BJ (cell line): ENCODE measurements at regions not wholly inside any gene's neighbourhood (a gene's known extent, or its start where the extent isn't known, plus 50 kb on each side); places are given as distances from the start of the nearest gene placed in this dataset.
"Not testable (repeated sequence)": the region's sequence is repeated elsewhere in the genome, so short reads cannot be mapped to it uniquely, and the experiment has no call there.

Source experiments
- CTCF ChIA-PET: fragments of 350-600 bp; formaldehyde crosslinking; extraction: SDS; loops from one replicate; lab custom pipeline; 2021; ENCODE audit warnings: antibody characterized with exemption, inconsistent platforms; lab: Yijun Ruan, JAX
- POLR2A ChIA-PET: fragments of 300-600 bp; sonication (Branson Sonifier 250); formaldehyde crosslinking; extraction: SDS; loops from one replicate; lab custom pipeline; 2021; ENCODE audit warnings: antibody characterized with exemption; lab: Charles Lee
- DNase-seq: peaks from one replicate; pipeline ENCODE4 v3.0.0-alpha.2; 2011; ENCODE audit warnings: low read depth
- H3K27me3 ChIP-seq: 2 replicates; pipeline ENCODE4 v1.6.0; 2011; ENCODE audit warnings: low read length; ENCODE audit not compliant: control insufficient read depth, insufficient read depth
- H3K36me3 ChIP-seq: 2 replicates; pipeline ENCODE4 v1.5.1; 2011; ENCODE audit warnings: low read length; ENCODE audit not compliant: control insufficient read depth, insufficient read depth
- H3K4me3 ChIP-seq: 2 replicates; pipeline ENCODE4 v1.5.1; 2011; ENCODE audit warnings: low read depth, mild to moderate bottlenecking, control low read depth, low read length
- TF ChIP-seq, protein P1 (sequence below): IDR thresholded peaks from 2 replicates; pipeline ENCODE4 v1.5.1; 2011; ENCODE audit warnings: low read depth, mild to moderate bottlenecking, control low read depth, inconsistent platforms, low read length, moderate library complexity; ENCODE audit not compliant: insufficient read depth

DNA sequence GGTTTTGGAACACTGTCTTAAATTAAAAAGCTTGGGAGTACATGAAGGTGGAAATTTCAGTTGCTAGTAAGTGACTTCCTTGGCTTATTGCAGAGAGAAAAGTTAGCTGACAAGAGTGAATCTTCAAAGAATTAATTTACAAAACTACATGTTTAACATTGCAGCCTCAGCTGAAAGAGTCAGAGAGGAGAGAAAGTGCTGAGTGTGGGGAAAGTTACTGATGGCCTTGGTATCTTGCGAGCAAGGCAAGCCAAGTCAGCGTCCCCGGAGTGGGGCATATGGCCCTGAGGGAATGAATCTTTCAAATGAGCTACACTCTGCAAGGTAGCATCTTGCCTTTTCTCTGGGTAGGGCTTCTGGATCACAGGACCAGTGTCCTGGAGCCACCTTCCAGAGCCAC lies 131.3 kb downstream of the LPIN1 start:
- no peak for DNase-seq
- CTCF ChIA-PET, result interaction anchor here (0.7 kb wide), 1 partner anchor 194 kb away, joined by 3 read pairs; no protein-coding TSS in a partner anchor
- no peaks in the 10 kb centered on the region for H3K36me3 ChIP-seq
- peaks cover 7% of the 10 kb centered on the region for H3K27me3 ChIP-seq
- H3K4me3 ChIP-seq, result no peak overlapping the region
- POLR2A ChIA-PET, result interaction anchor here (0.7 kb wide), 1 partner anchor 229 kb away, joined by 3 read pairs; no protein-coding TSS in a partner anchor
- TF ChIP-seq, protein P1, sequence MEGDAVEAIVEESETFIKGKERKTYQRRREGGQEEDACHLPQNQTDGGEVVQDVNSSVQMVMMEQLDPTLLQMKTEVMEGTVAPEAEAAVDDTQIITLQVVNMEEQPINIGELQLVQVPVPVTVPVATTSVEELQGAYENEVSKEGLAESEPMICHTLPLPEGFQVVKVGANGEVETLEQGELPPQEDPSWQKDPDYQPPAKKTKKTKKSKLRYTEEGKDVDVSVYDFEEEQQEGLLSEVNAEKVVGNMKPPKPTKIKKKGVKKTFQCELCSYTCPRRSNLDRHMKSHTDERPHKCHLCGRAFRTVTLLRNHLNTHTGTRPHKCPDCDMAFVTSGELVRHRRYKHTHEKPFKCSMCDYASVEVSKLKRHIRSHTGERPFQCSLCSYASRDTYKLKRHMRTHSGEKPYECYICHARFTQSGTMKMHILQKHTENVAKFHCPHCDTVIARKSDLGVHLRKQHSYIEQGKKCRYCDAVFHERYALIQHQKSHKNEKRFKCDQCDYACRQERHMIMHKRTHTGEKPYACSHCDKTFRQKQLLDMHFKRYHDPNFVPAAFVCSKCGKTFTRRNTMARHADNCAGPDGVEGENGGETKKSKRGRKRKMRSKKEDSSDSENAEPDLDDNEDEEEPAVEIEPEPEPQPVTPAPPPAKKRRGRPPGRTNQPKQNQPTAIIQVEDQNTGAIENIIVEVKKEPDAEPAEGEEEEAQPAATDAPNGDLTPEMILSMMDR, result no peak

DNA sequence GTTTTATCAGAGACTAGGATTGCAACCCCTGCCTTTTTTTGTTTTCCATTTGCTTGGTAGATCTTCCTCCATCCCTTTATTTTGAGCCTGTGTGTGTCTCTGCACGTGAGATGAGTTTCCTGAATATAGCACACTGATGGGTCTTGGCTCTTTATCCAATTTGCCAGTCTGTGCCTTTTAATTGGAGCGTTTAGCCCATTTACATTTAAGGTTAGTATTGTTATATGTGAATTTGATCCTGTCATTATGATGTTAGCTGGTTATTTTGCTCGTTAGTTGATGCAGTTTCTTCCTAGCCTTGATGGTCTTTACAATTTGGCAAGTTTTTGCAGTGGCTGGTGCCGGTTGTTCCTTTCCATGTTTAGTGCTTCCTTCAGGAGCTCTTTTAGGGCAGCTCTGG lies 138.8 kb downstream of the LPIN1 start:
- POLR2A ChIA-PET, result not testable (repeated sequence)

DNA sequence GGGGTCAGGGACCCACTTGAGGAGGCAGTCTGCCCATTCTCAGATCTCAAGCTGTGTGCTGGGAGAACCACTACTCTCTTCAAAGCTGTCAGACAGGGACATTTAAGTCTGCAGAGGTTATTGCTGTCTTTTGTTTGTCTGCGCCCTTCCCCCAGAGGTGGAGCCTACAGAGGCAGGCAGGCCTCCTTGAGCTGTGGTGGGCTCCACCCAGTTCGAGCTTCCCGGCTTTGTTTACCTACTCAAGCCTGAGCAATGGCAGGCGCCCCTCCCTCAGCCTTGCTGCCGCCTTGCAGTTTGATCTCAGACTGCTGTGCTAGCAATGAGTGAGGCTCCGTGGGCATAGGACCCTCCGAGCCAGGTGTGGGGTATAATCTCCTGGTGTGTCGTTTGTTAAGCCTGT lies 140.5 kb downstream of the LPIN1 start:
- CTCF ChIA-PET, H3K27me3 ChIP-seq, DNase-seq, H3K4me3 ChIP-seq, POLR2A ChIA-PET, H3K36me3 ChIP-seq: not testable (repeated sequence)

More for the DNA sequence above, 138.8 kb downstream of the LPIN1 start:
- DNase-seq, CTCF ChIA-PET, H3K4me3 ChIP-seq, H3K36me3 ChIP-seq, H3K27me3 ChIP-seq: not testable (repeated sequence)

DNA sequence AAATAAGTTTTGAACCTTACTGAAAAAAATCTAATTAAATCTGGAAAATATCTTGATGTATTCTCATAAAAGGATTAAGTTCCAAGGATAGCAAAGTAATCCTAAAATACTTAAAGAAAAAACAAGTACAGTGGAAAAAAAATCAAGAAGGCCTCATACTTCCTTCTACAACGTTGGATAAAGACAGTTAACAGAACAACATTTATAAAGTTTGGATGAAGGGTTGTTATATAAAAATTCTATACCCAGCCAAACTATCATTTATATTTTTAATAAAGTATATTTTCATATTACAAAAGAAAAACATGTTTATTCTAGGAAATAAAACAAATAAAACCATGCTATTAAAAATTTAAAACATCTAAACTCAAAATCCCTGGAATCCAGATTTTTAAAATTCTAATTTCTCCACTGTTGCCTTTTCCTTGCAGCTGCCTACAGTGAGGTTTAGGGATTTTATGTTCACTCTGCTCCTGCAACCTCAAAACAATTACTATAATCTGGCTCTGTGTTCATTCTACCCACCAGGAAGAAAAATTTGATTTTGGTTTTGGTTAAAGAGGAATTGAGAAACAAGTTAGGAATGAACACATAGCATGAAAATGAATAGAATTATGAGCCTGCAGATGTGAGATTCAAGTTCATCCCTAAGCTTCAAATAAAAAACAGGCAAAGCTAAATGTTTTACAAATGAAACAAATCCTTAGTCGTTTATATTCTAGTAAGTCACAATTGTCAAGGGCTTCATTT lies 142.8 kb downstream of the LPIN1 start:
- ChIA-PET CTCF (interaction anchor here (1.1 kb wide), 1 partner anchor 25 kb away, joined by 3 read pairs; no protein-coding TSS in a partner anchor), POLR2A (no interaction called here)
- Histone ChIP-seq H3K27me3 (no peaks in the 10 kb centered on the region), H3K36me3 (no peaks in the 10 kb centered on the region), H3K4me3 (no peak overlapping the region)
- TF ChIP-seq, protein P1, result no peak
- DNase-seq, result no peak

DNA sequence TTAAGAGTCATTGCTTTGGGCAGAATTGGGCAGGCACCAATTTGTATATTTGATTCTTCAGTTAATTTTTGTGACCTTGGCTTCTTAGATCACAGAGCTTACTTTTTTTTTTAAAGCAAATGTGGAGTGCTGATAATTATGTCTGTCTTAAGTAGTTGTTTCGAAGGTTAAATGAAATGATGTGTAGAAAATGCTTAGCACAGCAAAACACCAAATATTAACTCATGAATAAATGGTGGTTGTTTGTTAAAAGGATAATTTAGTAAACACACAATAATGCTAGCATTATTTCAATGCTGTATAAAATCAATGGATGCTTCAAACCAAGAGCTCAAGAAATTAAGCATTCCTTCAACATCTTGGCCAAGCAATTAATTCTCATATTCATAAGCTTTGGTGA lies 143.4 kb downstream of the LPIN1 start:
- POLR2A ChIA-PET, result no interaction called here
- TF ChIP-seq, protein P1, result no peak
- CTCF ChIA-PET, result interaction anchor here (1.1 kb wide), 1 partner anchor 25 kb away, joined by 3 read pairs; no protein-coding TSS in a partner anchor
- Histone ChIP-seq H3K36me3 (no peaks in the 10 kb centered on the region), H3K27me3 (no peaks in the 10 kb centered on the region), H3K4me3 (no peak overlapping the region)
- no peak for DNase-seq

DNA sequence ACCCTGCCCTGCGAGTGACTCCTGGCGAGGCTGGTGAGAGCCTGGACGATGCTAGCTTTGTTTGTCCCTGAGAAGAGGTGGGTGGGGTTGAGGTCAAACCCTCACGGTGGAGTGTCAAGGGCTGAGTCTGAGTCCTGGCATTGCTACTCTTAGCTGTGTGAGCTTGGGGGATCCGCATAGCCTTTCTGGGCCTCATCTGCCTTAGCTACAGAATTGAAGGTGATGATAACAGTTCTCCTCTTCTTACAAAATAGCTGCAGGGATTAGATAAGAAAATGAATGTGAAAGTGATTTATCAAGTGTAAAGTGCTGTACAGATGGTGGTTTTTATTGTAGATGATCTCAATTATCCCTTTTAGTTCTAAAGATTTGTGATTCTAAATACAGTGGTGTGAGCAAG lies 144.6 kb downstream of the LPIN1 start:
- H3K27me3 ChIP-seq, result no peaks in the 10 kb centered on the region
- no peaks in the 10 kb centered on the region for H3K36me3 ChIP-seq
- ChIA-PET CTCF (no interaction called here), POLR2A (no interaction called here)
- TF ChIP-seq, protein P1, result no peak
- DNase-seq, result no peak
- H3K4me3 ChIP-seq, result no peak overlapping the region
